A549 (cell line): ENCODE measurements at regions not wholly inside any gene's neighbourhood (a gene's known extent, or its start where the extent isn't known, plus 50 kb on each side); places are given as distances from the start of the nearest gene placed in this dataset.

ENCODE experiments used
- ATAC-seq, 2 experiments: fragments of 200-7000 bp in 1 of 2; fragments of >200 bp in 1 of 2; cut with Nextera tagmentation in 1 of 2; cut with Tn5 transposase in 1 of 2; 3 replicates each; pipeline versions ENCODE4 v1.8.0 to v1.9.1; 2018 to 2020; ENCODE audit warnings: mild to moderate bottlenecking in 1 of 2, moderate library complexity in 1 of 2
- CTCF ChIA-PET: fragments of 300-600 bp; sonication (Branson Sonifier 250); formaldehyde crosslinking; extraction: SDS; loops from one replicate; lab custom pipeline; 2021; ENCODE audit warnings: antibody characterized with exemption, inconsistent platforms; lab: Yijun Ruan, JAX
- POLR2A ChIA-PET: fragments of 350-600 bp; formaldehyde crosslinking; extraction: SDS; loops from one replicate; lab custom pipeline; 2021; ENCODE audit warnings: antibody characterized with exemption, inconsistent platforms; lab: Yijun Ruan, JAX
- DNase-seq, 2 experiments: peaks; one replicate each; pipeline versions ENCODE4 v3.0.0 to v3.0.0-alpha.2; 2011 to 2016; ENCODE audit warnings: low read depth in 1 of 2, low spot score in 1 of 2
- FAIRE-seq: peaks from 2 replicates; lab custom pipeline; 2011; peaks lifted over from hg19 to GRCh38; lab: Jason Lieb, UNC
- H3K27ac ChIP-seq, 2 experiments: fragments of >200 bp; sonication (Bioruptor Twin); formaldehyde crosslinking; 3 replicates each; pipeline ENCODE4 v1.5.1; 2016 to 2017
- H3K4me1 ChIP-seq: fragments of >200 bp; sonication (Bioruptor Twin); formaldehyde crosslinking; 3 replicates; pipeline ENCODE4 v1.6.1; 2016
- H3K4me2 ChIP-seq: fragments of >200 bp; sonication (Bioruptor Twin); formaldehyde crosslinking; 3 replicates; pipeline ENCODE4 v1.6.1; 2016
- H3K4me3 ChIP-seq: fragments of >200 bp; sonication (Bioruptor Twin); formaldehyde crosslinking; 3 replicates; pipeline ENCODE4 v1.5.1; 2016
- H3K9me3 ChIP-seq: fragments of >200 bp; sonication (Bioruptor Twin); formaldehyde crosslinking; 3 replicates; pipeline ENCODE4 v1.6.1; 2016
- BHLHE40 ChIP-seq: IDR thresholded peaks from 2 replicates; pipeline ENCODE4 v1.6.1; 2012; ENCODE audit warnings: low read depth, low read length, inconsistent platforms
- CBX8 ChIP-seq: fragments of 200-600 bp; sonication (generic); IDR thresholded peaks from 2 replicates; pipeline ENCODE4 v1.6.1; 2016
- CTCF ChIP-seq: fragments of >200 bp; sonication (Bioruptor Twin); formaldehyde crosslinking; IDR thresholded peaks from 3 replicates; pipeline ENCODE4 v1.5.1; 2016
- E2F6 ChIP-seq: IDR thresholded peaks from 2 replicates; pipeline ENCODE4 v1.6.1; 2012; ENCODE audit warnings: low read depth, borderline replicate concordance
- EHMT2 ChIP-seq: fragments of 200-600 bp; sonication (generic); IDR thresholded peaks from 2 replicates; pipeline ENCODE4 v1.6.1; 2016; ENCODE audit warnings: antibody characterized with exemption, low read depth, mild to moderate bottlenecking, moderate library complexity
- ELK1 ChIP-seq: fragments of 150-350 bp; IDR thresholded peaks from 2 replicates; pipeline ENCODE4 v1.6.1; 2014; ENCODE audit warnings: low read depth, mild to moderate bottlenecking, low read length
- ESRRA ChIP-seq: fragments of 150-350 bp; IDR thresholded peaks from 2 replicates; pipeline ENCODE4 v1.6.1; 2014; ENCODE audit warnings: mild to moderate bottlenecking, low read length, borderline replicate concordance
- FOSB ChIP-seq: fragments of 250-450 bp; sonication (Bioruptor Pico); IDR thresholded peaks from 2 replicates; pipeline ENCODE4 v1.5.0; 2020; ENCODE audit warnings: mild to moderate bottlenecking, moderate library complexity
- HDAC2 ChIP-seq: fragments of 200-600 bp; sonication (generic); IDR thresholded peaks from 2 replicates; pipeline ENCODE4 v1.6.1; 2016
- HOXA7 ChIP-seq: fragments of 250-450 bp; sonication (Bioruptor Pico); IDR thresholded peaks from 2 replicates; pipeline ENCODE4 v1.5.0; 2020; ENCODE audit warnings: mild to moderate bottlenecking, moderate library complexity
- KDM1A ChIP-seq: fragments of 200-600 bp; sonication (generic); IDR thresholded peaks from 2 replicates; pipeline ENCODE4 v1.6.1; 2016; ENCODE audit warnings: low read depth, mild to moderate bottlenecking
- MAFK ChIP-seq: fragments of 450-650 bp; IDR thresholded peaks from 2 replicates; pipeline ENCODE4 v1.6.1; 2014; ENCODE audit not compliant: partially characterized antibody
- MAX ChIP-seq: IDR thresholded peaks from 2 replicates; pipeline ENCODE4 v1.6.1; 2012
- MAZ ChIP-seq: fragments of 150-350 bp; IDR thresholded peaks from 2 replicates; pipeline ENCODE4 v1.6.1; 2014; ENCODE audit warnings: antibody characterized with exemption, low read depth, low read length, borderline replicate concordance
- MYC ChIP-seq: IDR thresholded peaks from 2 replicates; pipeline ENCODE4 v1.6.1; 2012; ENCODE audit warnings: mild to moderate bottlenecking, inconsistent platforms, low read length, improper control_type of control experiment, borderline replicate concordance
- NPAS2 ChIP-seq: fragments of 250-450 bp; sonication (Bioruptor Pico); IDR thresholded peaks from 2 replicates; pipeline ENCODE4 v1.8.0; 2022; ENCODE audit warnings: mild to moderate bottlenecking, moderate library complexity, borderline replicate concordance
- PBX3 ChIP-seq: IDR thresholded peaks from 2 replicates; pipeline ENCODE4 v1.6.1; 2012
- RARB ChIP-seq: fragments of 250-450 bp; sonication (Bioruptor Pico); IDR thresholded peaks from 2 replicates; pipeline ENCODE4 v1.8.0; 2021; ENCODE audit warnings: mild to moderate bottlenecking, moderate library complexity
- RNF2 ChIP-seq: fragments of 200-600 bp; sonication (generic); IDR thresholded peaks from 2 replicates; pipeline ENCODE4 v1.6.1; 2016; ENCODE audit warnings: low read depth, mild to moderate bottlenecking, antibody characterized with exemption, moderate library complexity, borderline replicate concordance
- SMC3 ChIP-seq: fragments of >200 bp; sonication (Bioruptor Twin); formaldehyde crosslinking; IDR thresholded peaks from 3 replicates; pipeline ENCODE4 v1.6.1; 2018; ENCODE audit warnings: inconsistent platforms
- TP53 ChIP-seq: fragments of 250-450 bp; sonication (Bioruptor Pico); IDR thresholded peaks from 2 replicates; pipeline ENCODE4 v1.5.0; 2021; ENCODE audit warnings: mild to moderate bottlenecking, moderate library complexity
- ZFP36 ChIP-seq: fragments of 450-650 bp; IDR thresholded peaks from 2 replicates; pipeline ENCODE4 v1.6.1; 2014; ENCODE audit warnings: borderline replicate concordance; ENCODE audit not compliant: partially characterized antibody
- ZNF302 ChIP-seq: fragments of 250-450 bp; sonication (Bioruptor Pico); IDR thresholded peaks from 2 replicates; pipeline ENCODE4 v1.9.0; 2021; ENCODE audit warnings: inconsistent platforms, mild to moderate bottlenecking, moderate library complexity
- WGBS: methylation state at CpG from one replicate; pipeline ENCODE4 v1.1.6; 2017; ENCODE audit errors: missing lambda C conversion rate; 5-methylcytosine and 5-hydroxymethylcytosine counted together
- TF ChIP-seq, protein P1 (sequence below): fragments of 200-600 bp; sonication (generic); IDR thresholded peaks from 2 replicates; pipeline ENCODE4 v1.6.1; 2016; ENCODE audit warnings: antibody characterized with exemption, mild to moderate bottlenecking, moderate library complexity
- TF ChIP-seq, protein P2 (sequence below): fragments of >200 bp; sonication (Bioruptor Twin); formaldehyde crosslinking; IDR thresholded peaks from 3 replicates; pipeline ENCODE4 v1.6.1; 2016

GRCh38 chr11:20227631-20228030 lies 67.4 kb upstream of the DBX1 start:
- ATAC-seq = no peak
- DNase-seq = no peak
- no peak for FAIRE-seq
- Histone ChIP-seq H3K4me3 (no peak overlapping the region), H3K9me3 (peaks cover 4% of the 10 kb centered on the region; the same call in 1 of the 3 replicates), H3K4me1 (no peaks in the 10 kb centered on the region), H3K4me2 (no peak overlapping the region), H3K27ac (no peak overlapping the region)
- CTCF ChIA-PET = no interaction called here
- TF ChIP-seq TP53 (CRISPR knock-in tag) (no peak), PBX3 (no peak), MYC (no peak), ESRRA (no peak), MAFK (no peak), E2F6 (no peak), ZFP36 (no peak), ZNF302 (CRISPR knock-in tag) (no peak), MAX (no peak), HDAC2 (no peak), RNF2 (no peak), NPAS2 (CRISPR knock-in tag) (no peak), CBX8 (no peak), EHMT2 (no peak), CTCF (no peak), HOXA7 (CRISPR knock-in tag) (no peak), ELK1 (no peak), KDM1A (no peak), SMC3 (no peak)
- TF ChIP-seq, protein P1, sequence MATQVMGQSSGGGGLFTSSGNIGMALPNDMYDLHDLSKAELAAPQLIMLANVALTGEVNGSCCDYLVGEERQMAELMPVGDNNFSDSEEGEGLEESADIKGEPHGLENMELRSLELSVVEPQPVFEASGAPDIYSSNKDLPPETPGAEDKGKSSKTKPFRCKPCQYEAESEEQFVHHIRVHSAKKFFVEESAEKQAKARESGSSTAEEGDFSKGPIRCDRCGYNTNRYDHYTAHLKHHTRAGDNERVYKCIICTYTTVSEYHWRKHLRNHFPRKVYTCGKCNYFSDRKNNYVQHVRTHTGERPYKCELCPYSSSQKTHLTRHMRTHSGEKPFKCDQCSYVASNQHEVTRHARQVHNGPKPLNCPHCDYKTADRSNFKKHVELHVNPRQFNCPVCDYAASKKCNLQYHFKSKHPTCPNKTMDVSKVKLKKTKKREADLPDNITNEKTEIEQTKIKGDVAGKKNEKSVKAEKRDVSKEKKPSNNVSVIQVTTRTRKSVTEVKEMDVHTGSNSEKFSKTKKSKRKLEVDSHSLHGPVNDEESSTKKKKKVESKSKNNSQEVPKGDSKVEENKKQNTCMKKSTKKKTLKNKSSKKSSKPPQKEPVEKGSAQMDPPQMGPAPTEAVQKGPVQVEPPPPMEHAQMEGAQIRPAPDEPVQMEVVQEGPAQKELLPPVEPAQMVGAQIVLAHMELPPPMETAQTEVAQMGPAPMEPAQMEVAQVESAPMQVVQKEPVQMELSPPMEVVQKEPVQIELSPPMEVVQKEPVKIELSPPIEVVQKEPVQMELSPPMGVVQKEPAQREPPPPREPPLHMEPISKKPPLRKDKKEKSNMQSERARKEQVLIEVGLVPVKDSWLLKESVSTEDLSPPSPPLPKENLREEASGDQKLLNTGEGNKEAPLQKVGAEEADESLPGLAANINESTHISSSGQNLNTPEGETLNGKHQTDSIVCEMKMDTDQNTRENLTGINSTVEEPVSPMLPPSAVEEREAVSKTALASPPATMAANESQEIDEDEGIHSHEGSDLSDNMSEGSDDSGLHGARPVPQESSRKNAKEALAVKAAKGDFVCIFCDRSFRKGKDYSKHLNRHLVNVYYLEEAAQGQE = no peak
- 44% methylated on average over 1 of the region's 1 CpG for WGBS
- POLR2A ChIA-PET = no interaction called here

DNA sequence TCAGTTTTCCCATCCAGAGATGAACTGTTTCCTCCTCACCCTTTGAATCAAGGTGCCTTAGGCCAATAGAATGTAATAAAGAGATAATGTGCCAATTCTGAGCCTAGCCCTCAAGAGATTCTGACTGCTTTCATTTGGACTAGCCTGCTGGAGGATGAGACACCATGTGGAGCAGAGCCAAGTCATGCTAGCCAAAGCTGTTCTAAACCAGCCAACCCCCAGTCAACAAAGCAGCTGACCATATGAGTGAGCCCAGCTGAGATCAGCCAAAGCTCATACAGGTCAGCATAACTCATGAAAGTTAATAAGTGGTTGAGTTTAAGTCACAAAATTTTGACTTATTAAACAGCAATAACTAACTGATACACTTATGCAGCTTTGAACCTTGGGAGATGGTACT lies 66.7 kb upstream of the DBX1 start:
- no peak for DNase-seq
- Histone ChIP-seq H3K4me2 (no peak overlapping the region), H3K27ac (no peak overlapping the region), H3K4me3 (no peak overlapping the region), H3K4me1 (no peaks in the 10 kb centered on the region), H3K9me3 (peaks cover 4% of the 10 kb centered on the region; the same call in 1 of the 3 replicates)
- ATAC-seq = no peak
- ChIA-PET POLR2A (no interaction called here), CTCF (no interaction called here)
- FAIRE-seq = no peak
- TF ChIP-seq RARB (CRISPR knock-in tag) (no peak), E2F6 (no peak), TP53 (CRISPR knock-in tag) (no peak), MAZ (no peak), CTCF (no peak), ZFP36 (no peak), FOSB (CRISPR knock-in tag) (no peak), BHLHE40 (no peak)
- TF ChIP-seq, protein P2, sequence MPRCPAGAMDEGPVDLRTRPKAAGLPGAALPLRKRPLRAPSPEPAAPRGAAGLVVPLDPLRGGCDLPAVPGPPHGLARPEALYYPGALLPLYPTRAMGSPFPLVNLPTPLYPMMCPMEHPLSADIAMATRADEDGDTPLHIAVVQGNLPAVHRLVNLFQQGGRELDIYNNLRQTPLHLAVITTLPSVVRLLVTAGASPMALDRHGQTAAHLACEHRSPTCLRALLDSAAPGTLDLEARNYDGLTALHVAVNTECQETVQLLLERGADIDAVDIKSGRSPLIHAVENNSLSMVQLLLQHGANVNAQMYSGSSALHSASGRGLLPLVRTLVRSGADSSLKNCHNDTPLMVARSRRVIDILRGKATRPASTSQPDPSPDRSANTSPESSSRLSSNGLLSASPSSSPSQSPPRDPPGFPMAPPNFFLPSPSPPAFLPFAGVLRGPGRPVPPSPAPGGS = no peak
